ENCODE measurements at regions not wholly inside any gene's neighbourhood (a gene's known extent, or its start where the extent isn't known, plus 50 kb on each side); places are given as distances from the start of the nearest gene placed in this dataset.

DNA sequence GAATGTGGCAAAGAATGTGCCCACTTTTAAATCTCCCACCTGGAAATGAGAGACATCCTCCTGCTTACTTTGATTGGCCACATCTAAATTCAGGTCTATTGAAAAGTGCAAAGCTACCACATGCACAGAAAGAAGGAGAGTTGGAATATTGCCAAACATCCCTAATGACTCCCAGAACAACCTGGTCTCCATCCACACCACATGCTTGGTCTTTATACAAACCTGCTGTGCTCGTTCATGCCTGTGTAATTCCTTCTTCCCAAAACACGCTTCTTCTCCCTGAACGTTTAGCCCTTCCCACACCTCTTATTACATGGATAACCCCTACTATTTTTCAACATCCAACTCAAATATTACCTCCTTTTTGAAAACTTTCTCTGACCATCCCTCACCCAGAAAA is 66.2 kb upstream of the BCL2L14 start:
- TF ChIP-seq, protein P1, sequence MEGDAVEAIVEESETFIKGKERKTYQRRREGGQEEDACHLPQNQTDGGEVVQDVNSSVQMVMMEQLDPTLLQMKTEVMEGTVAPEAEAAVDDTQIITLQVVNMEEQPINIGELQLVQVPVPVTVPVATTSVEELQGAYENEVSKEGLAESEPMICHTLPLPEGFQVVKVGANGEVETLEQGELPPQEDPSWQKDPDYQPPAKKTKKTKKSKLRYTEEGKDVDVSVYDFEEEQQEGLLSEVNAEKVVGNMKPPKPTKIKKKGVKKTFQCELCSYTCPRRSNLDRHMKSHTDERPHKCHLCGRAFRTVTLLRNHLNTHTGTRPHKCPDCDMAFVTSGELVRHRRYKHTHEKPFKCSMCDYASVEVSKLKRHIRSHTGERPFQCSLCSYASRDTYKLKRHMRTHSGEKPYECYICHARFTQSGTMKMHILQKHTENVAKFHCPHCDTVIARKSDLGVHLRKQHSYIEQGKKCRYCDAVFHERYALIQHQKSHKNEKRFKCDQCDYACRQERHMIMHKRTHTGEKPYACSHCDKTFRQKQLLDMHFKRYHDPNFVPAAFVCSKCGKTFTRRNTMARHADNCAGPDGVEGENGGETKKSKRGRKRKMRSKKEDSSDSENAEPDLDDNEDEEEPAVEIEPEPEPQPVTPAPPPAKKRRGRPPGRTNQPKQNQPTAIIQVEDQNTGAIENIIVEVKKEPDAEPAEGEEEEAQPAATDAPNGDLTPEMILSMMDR (IDR thresholded peaks at IDR 0.05) = no peak
- no peak for TF ChIP-seq ZFX (IDR thresholded peaks at IDR 0.05; ENCODE audit: borderline replicate concordance)

All from 22Rv1 (cell line).